Mucosa of descending colon (tissue), 3 donors: ENCODE measurements at regions not wholly inside any gene's neighbourhood (a gene's known extent, or its start where the extent isn't known, plus 50 kb on each side); places are given as distances from the start of the nearest gene placed in this dataset.

Experiments used
- ATAC-seq: fragments of 200-7000 bp; cut with Tn5 transposase; one replicate; pipeline ENCODE4 v1.9.1; 2020; ENCODE audit warnings: mild to moderate bottlenecking, moderate library complexity
- DNase-seq, 3 donors: peaks; one replicate each; pipeline ENCODE4 v3.0.0-alpha.2; 2020
- H3K36me3 ChIP-seq: fragments of 200-600 bp; one replicate; pipeline ENCODE4 v1.8.0; 2021; ENCODE audit warnings: low read depth, mild to moderate bottlenecking
- H3K4me1 ChIP-seq: fragments of 200-600 bp; one replicate; pipeline ENCODE4 v1.8.0; 2021; ENCODE audit warnings: low read depth, mild to moderate bottlenecking
- H3K4me3 ChIP-seq: fragments of 200-600 bp; one replicate; pipeline ENCODE4 v1.8.0; 2021; ENCODE audit warnings: mild to moderate bottlenecking
- H3K9me3 ChIP-seq: fragments of 200-600 bp; one replicate; pipeline ENCODE4 v1.8.0; 2021; ENCODE audit warnings: mild to moderate bottlenecking
- CTCF ChIP-seq: fragments of 200-600 bp; IDR thresholded peaks from one replicate; pipeline ENCODE4 v1.8.0; 2022; ENCODE audit warnings: antibody characterized with exemption, mild to moderate bottlenecking
- intact Hi-C, 2 donors: fragments of 100-400 bp; cut with DNase I in 1 of 2; cut with micrococcal nuclease in 1 of 2; formaldehyde crosslinking; loops; one replicate each; pipeline versions ENCODE4 v1.11.0 to v1.11.1; 2022; cut with DNase I, micrococcal nuclease
- donor health status: DM: no; HTN: no; CAD: no; lungs with moderate emphysema.
- donor health status: DM: no; HTN: no; CAD: no.
- donor health status: DM: no; HTN: yes; CAD: no.

GRCh38 chr1:243938208-243938607 lies 88.2 kb upstream of the AKT3 start:
- no peaks in the 10 kb centered on the region for H3K4me1 ChIP-seq
- intact Hi-C loops, result no loop called here
- no peak for TF ChIP-seq CTCF
- no peaks in the 10 kb centered on the region for H3K36me3 ChIP-seq
- no peak overlapping the region for H3K4me3 ChIP-seq
- H3K9me3 ChIP-seq, result no peaks in the 10 kb centered on the region
- ATAC-seq, result no peak
- DNase-seq, result no peak

GRCh38 chr1:243933495-243933894 lies 83.5 kb upstream of the AKT3 start:
- TF ChIP-seq CTCF, result no peak
- Histone ChIP-seq H3K4me3 (no peak overlapping the region), H3K9me3 (no peaks in the 10 kb centered on the region), H3K36me3 (no peaks in the 10 kb centered on the region), H3K4me1 (no peaks in the 10 kb centered on the region)
- ATAC-seq, result no peak
- intact Hi-C loops, result no loop called here
- no peak for DNase-seq

- no peak for DNase-seq
- TF ChIP-seq CTCF, result no peak
- intact Hi-C loops, result no loop called here
Measured at GRCh38 chr1:243931957-243932356, 81.9 kb upstream of the AKT3 start.

GRCh38 chr1:243930822-243931671 lies 81.0 kb upstream of the AKT3 start:
- intact Hi-C loops, result no loop called here
- Histone ChIP-seq H3K36me3 (no peaks in the 10 kb centered on the region), H3K9me3 (no peaks in the 10 kb centered on the region), H3K4me1 (no peaks in the 10 kb centered on the region), H3K4me3 (no peak overlapping the region)
- ATAC-seq, result no peak
- DNase-seq, result no peak
- no peak for TF ChIP-seq CTCF

More at GRCh38 chr1:243931957-243932356, 81.9 kb upstream of the AKT3 start:
- no peak overlapping the region for H3K4me3 ChIP-seq
- no peaks in the 10 kb centered on the region for H3K36me3 ChIP-seq
- ATAC-seq, result no peak
- no peaks in the 10 kb centered on the region for H3K9me3 ChIP-seq
- H3K4me1 ChIP-seq, result no peaks in the 10 kb centered on the region

GRCh38 chr1:243927381-243927780 lies 77.3 kb upstream of the AKT3 start:
- Histone ChIP-seq H3K36me3 (no peaks in the 10 kb centered on the region), H3K9me3 (no peaks in the 10 kb centered on the region), H3K4me3 (no peak overlapping the region), H3K4me1 (no peaks in the 10 kb centered on the region)
- no peak for DNase-seq
- ATAC-seq, result no peak
- TF ChIP-seq CTCF, result no peak
- intact Hi-C loops, result no loop called here
